Parathyroid adenoma (tissue), 2 donors: ENCODE measurements at regions not wholly inside any gene's neighbourhood (a gene's known extent, or its start where the extent isn't known, plus 50 kb on each side); places are given as distances from the start of the nearest gene placed in this dataset.

Source experiments
- H2AFZ ChIP-seq: fragments of 300-600 bp; sonication (generic); one replicate; pipeline ENCODE4 v1.7.0; 2017; ENCODE audit warnings: antibody characterized with exemption, mild to moderate bottlenecking
- H3K27ac ChIP-seq: fragments of 300-600 bp; sonication (generic); one replicate; pipeline ENCODE4 v1.7.0; 2017
- H3K27me3 ChIP-seq: fragments of 300-600 bp; sonication (generic); one replicate; pipeline ENCODE4 v1.7.0; 2017; ENCODE audit warnings: low read length; ENCODE audit not compliant: control insufficient read depth, insufficient read depth
- H3K36me3 ChIP-seq: fragments of 300-600 bp; sonication (generic); one replicate; pipeline ENCODE4 v1.7.0; 2017; ENCODE audit warnings: low read length; ENCODE audit not compliant: control insufficient read depth, insufficient read depth
- H3K4me1 ChIP-seq: fragments of 300-600 bp; sonication (generic); one replicate; pipeline ENCODE4 v1.7.0; 2017; ENCODE audit warnings: control low read depth
- H3K4me2 ChIP-seq: fragments of 300-600 bp; sonication (generic); one replicate; pipeline ENCODE4 v1.7.0; 2017; ENCODE audit warnings: low read length
- H3K4me3 ChIP-seq: fragments of 300-600 bp; sonication (generic); one replicate; pipeline ENCODE4 v1.7.0; 2017; ENCODE audit warnings: low read depth, low read length
- H3K79me2 ChIP-seq: fragments of 300-600 bp; sonication (generic); one replicate; pipeline ENCODE4 v1.7.0; 2017; ENCODE audit warnings: control low read depth
- H3K9ac ChIP-seq: fragments of 300-600 bp; sonication (generic); one replicate; pipeline ENCODE4 v1.7.0; 2017; ENCODE audit warnings: mild to moderate bottlenecking
- H3K9me3 ChIP-seq: fragments of 300-600 bp; sonication (generic); one replicate; pipeline ENCODE4 v1.7.0; 2017; ENCODE audit warnings: low read length; ENCODE audit not compliant: control insufficient read depth
- CTCF ChIP-seq: fragments of 300-600 bp; sonication (generic); IDR thresholded peaks from one replicate; pipeline ENCODE4 v1.7.0; 2017; ENCODE audit warnings: antibody characterized with exemption, mild to moderate bottlenecking
- donor health status: primary hyperparathyroidism.

- Histone ChIP-seq H3K9ac (no peak overlapping the region), H3K27ac (peak overlapping the region; percentile 65), H3K9me3 (no peaks in the 10 kb centered on the region), H3K36me3 (no peaks in the 10 kb centered on the region), H2AFZ (peak overlapping the region; percentile 44), H3K4me1 (peaks cover 20% of the 10 kb centered on the region), H3K4me2 (no peak overlapping the region), H3K79me2 (no peaks in the 10 kb centered on the region), H3K4me3 (no peak overlapping the region), H3K27me3 (no peaks in the 10 kb centered on the region)
- no peak for TF ChIP-seq CTCF
These were observed 166.2 kb upstream of the CHD6 start for GRCh38 chr20:41784209-41784958.

- no peak for TF ChIP-seq CTCF
- Histone ChIP-seq H3K9ac (no peak overlapping the region), H3K4me2 (no peak overlapping the region), H3K36me3 (no peaks in the 10 kb centered on the region), H3K4me1 (peaks cover 20% of the 10 kb centered on the region), H3K27ac (peak overlapping the region; percentile 65), H2AFZ (peak overlapping the region; percentile 6), H3K79me2 (no peaks in the 10 kb centered on the region), H3K27me3 (no peaks in the 10 kb centered on the region), H3K9me3 (no peaks in the 10 kb centered on the region), H3K4me3 (no peak overlapping the region)
These were observed 165.4 kb upstream of the CHD6 start for GRCh38 chr20:41783423-41784208.

GRCh38 chr20:41782730-41783406, 164.7 kb upstream of the CHD6 start:
- Histone ChIP-seq H3K9me3 (no peaks in the 10 kb centered on the region), H3K9ac (no peak overlapping the region), H3K27ac (peak overlapping the region; percentile 55), H3K4me3 (no peak overlapping the region), H2AFZ (no peak overlapping the region), H3K27me3 (no peaks in the 10 kb centered on the region), H3K79me2 (no peaks in the 10 kb centered on the region), H3K36me3 (no peaks in the 10 kb centered on the region), H3K4me2 (no peak overlapping the region), H3K4me1 (peaks cover 20% of the 10 kb centered on the region)
- no peak for TF ChIP-seq CTCF

- Histone ChIP-seq H3K9ac (no peak overlapping the region), H3K36me3 (no peaks in the 10 kb centered on the region), H3K4me3 (no peak overlapping the region), H2AFZ (peak overlapping the region; percentile 9), H3K27ac (peak overlapping the region; percentile 55), H3K4me2 (no peak overlapping the region), H3K27me3 (no peaks in the 10 kb centered on the region), H3K4me1 (peaks cover 20% of the 10 kb centered on the region), H3K79me2 (no peaks in the 10 kb centered on the region), H3K9me3 (no peaks in the 10 kb centered on the region)
- TF ChIP-seq CTCF: no peak
These were observed 164.1 kb upstream of the CHD6 start for GRCh38 chr20:41782255-41782654.
